C4-2B (cell line): ENCODE measurements at regions not wholly inside any gene's neighbourhood (a gene's known extent, or its start where the extent isn't known, plus 50 kb on each side); places are given as distances from the start of the nearest gene placed in this dataset.
"Not testable (repeated sequence)": the region's sequence is repeated elsewhere in the genome, so short reads cannot be mapped to it uniquely, and the experiment has no call there.

Experiments
- ZFX ChIP-seq: fragments of 450-650 bp; IDR thresholded peaks from 2 replicates; pipeline ENCODE4 v1.6.1; 2017
- TF ChIP-seq, protein P1 (sequence below): fragments of 450-650 bp; conservative IDR thresholded peaks from 2 replicates; pipeline ENCODE4 v1.5.1; 2017; ENCODE audit warnings: mild to moderate bottlenecking

DNA sequence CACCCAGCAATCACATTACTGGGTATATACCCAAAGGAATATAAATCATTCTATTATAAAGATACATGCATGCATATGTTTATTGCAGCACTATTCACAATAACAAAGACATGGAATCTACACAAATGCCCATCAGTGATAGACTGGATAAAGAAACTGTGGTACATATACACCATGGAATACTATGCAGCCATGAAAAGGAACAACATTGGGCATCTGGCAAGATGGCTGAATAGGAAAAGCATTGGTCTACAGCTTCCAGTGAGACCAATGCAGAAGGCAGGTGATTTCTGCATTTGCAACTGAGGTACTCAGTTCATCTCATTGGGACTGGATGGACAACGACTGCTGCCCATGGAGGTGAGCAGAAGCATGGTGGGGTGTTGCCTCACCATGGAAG is 128.6 kb downstream of the FCRL5 start:
- TF ChIP-seq, protein P1, sequence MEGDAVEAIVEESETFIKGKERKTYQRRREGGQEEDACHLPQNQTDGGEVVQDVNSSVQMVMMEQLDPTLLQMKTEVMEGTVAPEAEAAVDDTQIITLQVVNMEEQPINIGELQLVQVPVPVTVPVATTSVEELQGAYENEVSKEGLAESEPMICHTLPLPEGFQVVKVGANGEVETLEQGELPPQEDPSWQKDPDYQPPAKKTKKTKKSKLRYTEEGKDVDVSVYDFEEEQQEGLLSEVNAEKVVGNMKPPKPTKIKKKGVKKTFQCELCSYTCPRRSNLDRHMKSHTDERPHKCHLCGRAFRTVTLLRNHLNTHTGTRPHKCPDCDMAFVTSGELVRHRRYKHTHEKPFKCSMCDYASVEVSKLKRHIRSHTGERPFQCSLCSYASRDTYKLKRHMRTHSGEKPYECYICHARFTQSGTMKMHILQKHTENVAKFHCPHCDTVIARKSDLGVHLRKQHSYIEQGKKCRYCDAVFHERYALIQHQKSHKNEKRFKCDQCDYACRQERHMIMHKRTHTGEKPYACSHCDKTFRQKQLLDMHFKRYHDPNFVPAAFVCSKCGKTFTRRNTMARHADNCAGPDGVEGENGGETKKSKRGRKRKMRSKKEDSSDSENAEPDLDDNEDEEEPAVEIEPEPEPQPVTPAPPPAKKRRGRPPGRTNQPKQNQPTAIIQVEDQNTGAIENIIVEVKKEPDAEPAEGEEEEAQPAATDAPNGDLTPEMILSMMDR: not testable (repeated sequence)
- not testable (repeated sequence) for TF ChIP-seq ZFX
